8988T (cell line): ENCODE measurements at regions not wholly inside any gene's neighbourhood (a gene's known extent, or its start where the extent isn't known, plus 50 kb on each side); places are given as distances from the start of the nearest gene placed in this dataset.
A peak's percentile ranks its signal among the peaks of the same experiment; 100 is the strongest.

Experiments used
- DNase-seq: peaks from one replicate; pipeline ENCODE4 v3.0.0; 2011

GRCh38 chr2:198322275-198322674, 517.9 kb downstream of the PLCL1 start:
- no peak for DNase-seq

DNA sequence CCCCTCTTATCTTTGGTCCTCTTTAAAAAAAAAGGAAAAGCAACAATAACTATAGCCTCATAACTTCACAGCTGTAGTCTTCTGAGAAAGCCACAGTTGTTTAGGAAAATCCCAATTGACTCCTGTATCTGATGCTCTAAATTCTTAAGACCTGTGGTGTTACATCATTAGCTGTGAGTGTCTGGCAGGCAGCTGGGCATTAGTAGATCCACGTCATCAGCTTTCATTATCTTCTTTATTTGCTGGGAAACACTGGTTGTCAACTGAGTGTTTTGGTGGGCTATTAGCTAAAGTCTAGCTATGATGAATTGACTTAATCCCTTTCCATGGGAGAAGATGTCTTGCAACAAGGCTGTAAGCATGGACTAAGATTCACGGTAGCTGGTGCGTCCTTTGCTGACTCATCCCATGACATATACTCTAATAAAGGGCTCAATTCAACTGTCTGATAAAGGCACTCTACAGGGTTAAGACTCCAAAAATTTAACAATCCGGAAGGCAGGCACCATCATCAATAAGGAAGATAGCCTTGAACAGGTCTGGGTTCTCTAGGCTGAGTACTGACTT, 517.2 kb downstream of the PLCL1 start:
- DNase-seq: no peak

DNA sequence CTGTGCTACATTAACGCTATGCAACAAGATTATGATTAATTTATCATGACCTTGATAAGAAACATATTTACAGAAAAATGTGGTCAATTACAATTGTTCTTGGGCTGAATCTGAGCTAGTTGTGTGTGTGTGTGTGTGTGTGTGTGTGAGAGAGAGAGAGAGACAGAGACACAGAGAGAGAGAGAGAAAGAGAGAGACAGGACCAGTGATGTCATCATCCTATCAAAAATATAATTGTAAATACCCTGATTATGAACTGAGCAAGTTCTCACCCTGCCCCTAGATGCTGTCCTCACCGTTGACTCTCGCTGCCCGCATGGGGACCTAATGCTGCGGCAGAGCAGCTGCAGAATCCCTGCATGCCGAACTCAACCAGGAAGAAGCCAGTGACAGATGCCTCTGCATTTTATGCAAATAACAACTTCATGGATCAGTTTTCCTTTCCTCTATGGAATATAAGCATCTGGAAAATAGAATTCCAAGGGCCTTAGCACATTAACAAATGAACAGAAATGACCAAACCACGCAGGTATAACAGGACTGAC, 512.5 kb downstream of the PLCL1 start:
- DNase-seq: no peak

GRCh38 chr2:198315791-198316630, 511.6 kb downstream of the PLCL1 start:
- no peak for DNase-seq

- no peak for DNase-seq
These were observed 510.3 kb downstream of the PLCL1 start for GRCh38 chr2:198314559-198315153.

GRCh38 chr2:198312596-198313483, 508.4 kb downstream of the PLCL1 start:
- DNase-seq: no peak

- DNase-seq: no peak
These were observed 506.6 kb downstream of the PLCL1 start for GRCh38 chr2:198311020-198311419.

DNA sequence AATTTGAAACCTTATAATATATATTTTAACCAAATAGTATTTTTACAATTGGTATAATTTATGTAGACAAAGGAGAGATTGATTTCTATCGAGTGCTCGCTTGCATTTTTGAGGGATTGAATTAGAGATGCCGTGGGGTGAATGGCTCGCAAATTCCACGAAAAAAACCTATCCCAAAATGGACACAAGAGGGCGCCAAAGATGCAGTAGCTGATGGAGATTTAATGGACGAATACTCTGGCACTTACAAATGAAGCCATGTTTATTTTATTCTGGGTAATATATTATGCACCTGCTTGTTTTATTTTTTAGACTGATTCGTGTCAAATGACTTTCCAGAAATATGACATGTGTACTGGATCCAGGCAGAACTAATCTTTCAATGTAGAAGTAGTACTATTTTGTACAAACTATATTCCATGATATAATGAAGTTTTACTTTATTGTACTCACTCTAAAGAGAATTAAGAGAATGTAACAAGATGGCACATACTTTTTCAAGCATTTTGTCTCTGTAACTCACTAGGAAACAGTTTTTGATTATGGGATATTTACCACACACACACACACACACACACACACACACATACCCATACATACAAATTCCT, 505.4 kb downstream of the PLCL1 start:
- peak; percentile 18 for DNase-seq

DNA sequence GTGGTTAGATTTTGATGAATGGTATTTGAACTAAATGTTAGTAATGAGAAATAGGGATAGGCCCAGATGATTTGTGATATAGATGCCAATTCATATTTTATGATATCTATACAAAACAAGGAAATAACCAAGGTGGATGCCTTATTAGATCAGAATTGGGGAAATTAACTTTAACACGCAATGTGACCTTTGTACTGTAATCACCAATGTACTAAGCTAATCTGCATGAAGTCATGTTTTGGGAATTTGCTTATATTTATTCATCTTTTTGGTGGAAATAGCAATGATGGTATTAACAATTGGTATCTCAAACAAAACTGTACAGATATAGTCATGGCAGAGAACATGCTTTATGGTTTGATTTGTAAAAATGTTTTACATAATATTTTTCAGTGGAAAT, 504.7 kb downstream of the PLCL1 start:
- DNase-seq: no peak

- DNase-seq: no peak
These were observed 504.0 kb downstream of the PLCL1 start for GRCh38 chr2:198308368-198308767.

- no peak for DNase-seq
These were observed 502.7 kb downstream of the PLCL1 start for GRCh38 chr2:198307093-198307492.

- DNase-seq: no peak
These were observed 500.5 kb downstream of the PLCL1 start for GRCh38 chr2:198304859-198305258.

DNA sequence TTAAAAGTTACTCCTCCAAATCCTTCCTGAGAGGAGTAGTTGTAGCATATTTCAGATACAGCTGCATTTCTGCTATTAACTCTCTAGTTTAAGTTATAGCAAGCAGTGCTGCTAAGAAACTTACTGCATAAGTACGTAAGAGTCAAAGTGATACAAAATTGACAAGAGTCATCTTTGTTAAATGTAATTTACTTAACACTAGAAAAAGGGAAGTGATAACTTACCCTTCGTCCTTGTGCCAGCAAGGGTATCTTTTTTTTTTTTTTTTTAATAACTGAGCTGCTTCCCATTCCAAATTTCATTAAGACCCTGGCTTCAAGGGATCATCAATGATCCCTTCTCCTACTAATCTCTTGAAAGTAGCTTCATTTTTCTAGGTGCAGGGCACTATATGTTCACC, 493.0 kb downstream of the PLCL1 start:
- no peak for DNase-seq

GRCh38 chr2:198296665-198297308, 492.4 kb downstream of the PLCL1 start:
- DNase-seq: peak; percentile 20

DNA sequence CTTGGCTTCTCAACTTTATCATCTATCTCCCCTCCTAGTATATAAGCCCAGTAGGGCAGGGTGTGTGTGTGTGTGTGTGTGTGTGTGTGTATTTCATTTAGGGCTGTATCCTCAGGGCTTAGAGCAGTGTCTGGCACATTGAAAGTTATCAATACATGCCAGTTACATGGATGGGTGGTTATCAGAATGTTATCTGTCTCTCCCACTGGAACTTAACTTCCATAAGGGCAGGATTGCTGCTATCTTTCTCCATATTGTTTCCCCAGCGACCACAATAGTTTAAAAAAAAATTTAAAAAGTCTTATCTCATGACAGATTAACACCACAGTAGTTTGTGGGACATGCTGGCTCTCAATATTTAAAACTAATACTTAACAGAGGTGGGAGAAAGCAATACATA, 488.9 kb downstream of the PLCL1 start:
- no peak for DNase-seq

DNA sequence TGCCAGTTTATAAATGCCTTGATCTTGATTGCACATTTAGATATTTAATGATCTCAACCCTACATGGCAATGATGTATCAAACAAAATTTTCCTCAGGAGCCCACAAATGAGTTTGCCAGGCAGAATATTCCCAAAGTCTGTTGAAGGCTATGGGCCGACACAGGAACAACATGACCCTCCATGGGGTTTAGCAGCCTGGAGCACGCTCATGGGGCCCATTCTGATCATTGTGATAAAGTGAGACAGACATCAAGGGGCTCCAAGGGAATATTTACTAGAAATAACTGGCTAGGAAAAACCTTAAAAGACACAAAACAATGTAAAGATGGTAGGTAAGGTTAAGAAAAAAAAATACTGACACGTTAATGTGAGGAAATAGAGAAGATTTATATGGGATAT, 485.4 kb downstream of the PLCL1 start:
- DNase-seq: no peak

DNA sequence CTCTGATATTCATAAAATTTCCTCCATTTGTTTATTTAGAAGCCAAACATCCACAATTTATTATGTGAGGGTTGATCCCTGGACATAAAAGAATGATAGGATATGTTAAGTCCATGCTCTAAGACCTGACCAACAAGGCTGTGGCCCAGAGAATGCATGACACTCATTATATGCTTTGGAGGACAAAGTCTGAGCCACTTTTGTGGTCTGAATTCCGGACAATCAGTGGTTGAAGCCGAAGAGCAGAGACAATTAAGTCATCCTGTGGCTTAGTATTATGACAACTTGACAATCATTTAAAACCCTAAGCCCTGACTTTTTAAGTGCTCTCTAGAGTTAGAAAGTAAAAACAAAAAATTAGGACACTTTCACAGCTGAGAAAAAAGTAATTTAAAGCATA, 483.3 kb downstream of the PLCL1 start:
- no peak for DNase-seq

DNA sequence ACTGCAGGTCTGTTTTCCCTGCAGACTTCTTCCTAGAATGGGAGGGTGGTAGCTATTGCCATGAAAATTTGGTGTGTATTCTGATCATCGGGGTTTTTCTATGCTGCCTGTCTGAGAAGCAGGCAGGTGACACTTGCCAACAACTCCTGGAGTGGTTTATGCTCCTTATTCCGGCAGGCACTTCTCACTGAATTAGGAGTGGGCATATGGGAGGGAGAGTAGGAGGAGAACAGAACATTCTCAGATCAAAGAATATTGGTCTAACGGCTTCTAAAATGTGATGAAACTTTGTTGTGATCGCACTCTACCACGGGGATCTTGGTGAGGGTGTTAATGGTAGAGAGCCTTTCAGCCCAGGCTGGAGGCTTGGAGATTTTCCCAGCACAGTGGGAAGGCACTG, 480.8 kb downstream of the PLCL1 start:
- no peak for DNase-seq

- DNase-seq: no peak
These were observed 478.8 kb downstream of the PLCL1 start for GRCh38 chr2:198283146-198283545.

- DNase-seq: no peak
These were observed 477.7 kb downstream of the PLCL1 start for GRCh38 chr2:198282061-198282460.

- DNase-seq: no peak
These were observed 475.8 kb downstream of the PLCL1 start for GRCh38 chr2:198280145-198280544.

DNA sequence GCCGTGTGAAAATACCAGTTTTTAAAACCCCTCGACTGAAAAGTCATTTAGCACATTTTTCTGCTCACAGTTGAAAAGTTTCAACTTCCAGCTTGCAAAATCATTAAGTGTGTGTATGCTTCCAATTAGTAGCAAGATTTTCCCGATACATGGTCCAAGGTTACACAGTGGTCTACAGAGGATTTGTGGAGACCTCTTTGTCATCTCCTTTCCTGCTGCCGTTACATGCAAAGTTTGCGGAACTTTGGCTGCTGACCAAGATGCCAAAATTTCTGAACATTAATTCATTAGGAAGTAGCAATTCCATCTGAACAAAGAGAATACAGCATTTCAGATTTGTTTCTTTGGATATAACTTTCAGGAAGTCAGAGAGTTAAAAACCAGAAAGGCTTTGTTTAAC, 474.6 kb downstream of the PLCL1 start:
- no peak for DNase-seq
